Activated CD4-positive, alpha-beta T cell treated with anti-CD3 and anti-CD28 coated beads, Interleukin-2, amount 50 U/mL, for 4 hours (primary cell): ENCODE measurements at regions not wholly inside any gene's neighbourhood (a gene's known extent, or its start where the extent isn't known, plus 50 kb on each side); places are given as distances from the start of the nearest gene placed in this dataset.

Experiments used
- DNase-seq, 2 experiments: peaks; one replicate each; pipeline ENCODE4 v3.0.0-alpha.2; 2020

DNA sequence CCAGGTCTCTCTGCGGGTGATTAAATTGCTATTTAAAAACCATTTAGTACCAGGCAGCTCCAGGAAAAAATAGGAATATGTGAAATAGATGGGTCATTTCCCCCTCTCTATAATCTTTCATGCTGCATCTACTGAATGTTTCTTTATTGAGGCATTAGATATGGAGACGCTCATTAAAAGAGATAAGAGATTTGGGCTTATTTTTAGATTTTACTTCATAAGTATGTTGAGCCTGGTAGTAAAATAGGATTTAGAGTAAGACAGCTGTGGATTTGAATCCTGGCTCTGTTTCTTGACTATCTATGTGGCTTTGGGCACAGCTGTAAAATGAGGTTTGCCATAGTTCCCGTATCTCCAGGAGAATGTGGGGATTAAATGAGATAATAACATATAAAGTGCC lies 451.0 kb upstream of the GRIA1 start:
- no peak for DNase-seq

DNA sequence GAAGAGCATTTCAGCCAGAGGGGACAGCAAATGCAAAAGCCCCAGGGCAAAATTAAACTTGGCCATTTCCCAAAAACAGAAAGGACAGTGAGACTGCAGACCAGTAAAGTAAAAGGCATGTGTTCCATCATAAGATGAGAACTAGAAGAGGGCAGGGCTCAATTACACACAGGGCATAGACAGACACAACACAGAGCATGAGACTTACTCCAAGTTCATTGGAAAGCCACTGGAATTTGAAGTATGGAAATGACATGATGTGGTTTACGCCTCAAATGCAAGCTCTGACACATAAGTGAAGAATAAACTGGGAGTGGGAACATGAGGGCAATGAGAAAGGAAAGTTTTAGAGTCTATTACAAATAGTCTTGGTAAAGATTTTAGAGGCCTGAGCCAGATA lies 446.6 kb upstream of the GRIA1 start:
- no peak for DNase-seq

- DNase-seq = no peak
These were observed 439.8 kb upstream of the GRIA1 start for GRCh38 chr5:153050496-153051179.

DNA sequence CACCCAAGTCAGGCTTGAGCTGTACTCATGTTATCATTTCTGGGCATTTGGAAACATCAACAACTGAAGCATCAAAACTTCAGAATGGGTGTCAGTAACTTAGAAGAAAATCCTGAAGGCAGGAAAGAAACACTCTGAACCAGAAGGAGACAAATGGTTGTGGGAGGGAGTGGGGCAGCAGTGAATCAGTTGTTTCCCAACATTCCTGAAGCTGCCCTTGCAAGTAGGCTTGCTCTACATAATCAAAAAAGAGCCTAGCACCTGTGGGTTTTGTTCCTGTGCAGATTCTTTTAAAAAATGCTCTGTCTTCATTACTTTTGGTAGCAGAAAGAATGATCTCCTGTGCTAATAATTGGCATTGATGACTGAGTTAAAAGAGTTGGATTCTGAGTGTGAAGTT lies 424.2 kb upstream of the GRIA1 start:
- DNase-seq = no peak

GRCh38 chr5:153067869-153068268 lies 422.6 kb upstream of the GRIA1 start:
- no peak for DNase-seq

DNA sequence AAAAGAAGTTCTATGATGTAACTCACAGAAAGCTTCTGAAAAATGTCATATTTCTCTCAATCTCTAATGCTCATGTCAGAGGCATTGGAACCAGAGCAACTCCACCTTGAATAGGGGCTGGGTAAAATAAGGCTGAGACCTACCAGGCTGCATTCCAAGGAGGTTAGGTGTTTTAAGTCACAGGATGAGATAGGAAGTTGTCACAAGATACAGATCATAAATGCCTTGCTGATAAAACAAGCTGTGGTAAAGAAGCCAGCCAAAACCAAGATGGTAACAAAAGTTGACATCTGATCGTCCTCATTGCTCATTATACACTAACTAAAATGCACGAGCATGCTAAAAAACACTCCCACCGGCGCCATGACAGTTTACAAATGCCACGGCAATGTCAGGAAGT lies 411.1 kb upstream of the GRIA1 start:
- DNase-seq = no peak

GRCh38 chr5:153080940-153081339 lies 409.5 kb upstream of the GRIA1 start:
- DNase-seq = no peak

DNA sequence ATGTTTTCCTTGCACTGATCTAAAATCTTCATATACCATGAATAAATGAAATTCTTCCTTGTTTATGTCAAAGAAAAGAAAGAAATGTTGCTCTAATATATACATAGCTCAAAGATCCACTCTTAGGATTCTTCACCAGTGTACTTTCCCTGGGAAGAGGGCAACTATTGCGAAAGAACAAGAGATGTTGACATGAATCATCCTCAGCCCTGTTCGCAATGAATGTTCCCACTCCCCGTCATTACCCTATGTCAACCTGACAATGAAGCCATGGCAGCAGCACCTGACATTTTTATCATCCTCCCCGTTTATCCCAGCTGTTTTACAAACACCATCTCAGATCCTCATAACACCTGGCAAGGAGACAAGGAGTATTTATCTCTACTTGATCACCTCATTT lies 409.1 kb upstream of the GRIA1 start:
- no peak for DNase-seq

DNA sequence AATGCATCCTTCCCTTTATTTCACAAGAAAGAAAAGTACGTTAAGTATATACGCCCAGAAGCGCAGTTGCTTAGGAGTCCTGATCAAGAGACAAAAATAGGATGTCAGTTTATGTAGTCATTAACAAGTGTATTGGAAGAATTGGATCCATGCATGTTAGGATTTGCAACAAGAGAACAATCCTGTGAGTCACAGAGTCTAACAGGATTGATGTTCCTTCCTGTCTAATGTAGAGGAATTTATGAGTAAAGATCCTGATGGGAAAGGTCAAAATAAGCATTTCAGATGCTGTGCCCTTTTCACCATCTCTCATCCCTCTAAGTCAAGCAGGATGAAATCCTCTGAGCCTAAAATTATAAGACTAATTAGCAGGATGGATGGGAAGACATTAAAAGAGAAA lies 406.0 kb upstream of the GRIA1 start:
- no peak for DNase-seq

- DNase-seq = no peak
These were observed 404.0 kb upstream of the GRIA1 start for GRCh38 chr5:153086486-153086885.

DNA sequence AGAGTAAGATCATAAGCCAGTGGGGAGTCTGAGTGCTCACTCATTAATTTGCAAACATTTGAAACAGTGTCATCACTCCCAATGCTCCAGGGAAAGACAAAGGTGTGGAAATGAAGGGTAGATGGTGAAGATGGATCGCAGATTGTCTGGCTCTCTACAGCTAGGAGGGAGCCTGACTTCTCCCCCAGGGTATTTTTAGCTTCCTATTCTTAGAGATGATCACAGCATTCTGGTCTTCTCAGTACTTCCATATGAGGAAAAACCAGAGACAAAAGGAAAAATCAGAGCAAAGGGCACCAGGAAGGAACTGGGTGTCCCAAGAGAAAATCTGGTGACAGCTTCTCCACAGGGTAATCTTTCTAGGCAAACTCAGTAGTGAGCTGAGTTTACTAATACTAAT lies 401.9 kb upstream of the GRIA1 start:
- no peak for DNase-seq

DNA sequence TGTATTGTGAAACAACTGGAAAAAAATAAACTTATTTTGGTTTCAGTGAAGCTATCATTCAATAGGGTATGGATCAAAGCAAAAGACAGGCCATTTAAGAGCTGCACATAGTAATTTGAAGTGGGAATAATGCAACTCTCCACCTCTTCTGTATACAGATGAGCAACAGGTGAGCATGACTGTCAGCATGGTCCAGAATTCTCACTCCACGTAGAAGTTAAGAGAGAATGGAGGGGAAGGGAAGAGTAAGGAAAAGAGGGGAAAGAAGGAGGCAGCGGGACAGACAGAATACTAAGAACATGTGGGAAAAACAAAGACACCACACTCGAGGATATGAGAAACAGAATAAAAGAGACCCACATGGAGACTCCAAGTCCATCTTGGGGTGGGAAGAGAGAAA lies 396.1 kb upstream of the GRIA1 start:
- DNase-seq = no peak

DNA sequence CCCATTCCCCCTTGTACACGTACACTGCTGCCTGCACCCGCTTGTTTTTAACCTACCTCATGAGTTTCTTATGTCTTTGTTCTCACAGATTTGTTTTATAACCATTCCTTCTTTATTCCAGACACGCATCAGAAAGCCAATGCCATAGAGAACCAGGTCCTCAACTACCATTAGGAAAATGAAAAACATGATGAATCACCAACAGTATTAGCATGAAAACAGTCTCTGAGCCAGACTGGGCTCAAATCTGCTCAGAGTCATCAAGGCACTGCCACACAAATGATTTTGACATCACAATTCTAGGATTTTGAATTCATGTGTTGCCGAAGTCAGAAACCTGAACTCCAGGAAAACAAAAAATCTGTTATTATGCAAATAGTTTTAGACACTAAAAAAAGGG lies 394.1 kb upstream of the GRIA1 start:
- no peak for DNase-seq

DNA sequence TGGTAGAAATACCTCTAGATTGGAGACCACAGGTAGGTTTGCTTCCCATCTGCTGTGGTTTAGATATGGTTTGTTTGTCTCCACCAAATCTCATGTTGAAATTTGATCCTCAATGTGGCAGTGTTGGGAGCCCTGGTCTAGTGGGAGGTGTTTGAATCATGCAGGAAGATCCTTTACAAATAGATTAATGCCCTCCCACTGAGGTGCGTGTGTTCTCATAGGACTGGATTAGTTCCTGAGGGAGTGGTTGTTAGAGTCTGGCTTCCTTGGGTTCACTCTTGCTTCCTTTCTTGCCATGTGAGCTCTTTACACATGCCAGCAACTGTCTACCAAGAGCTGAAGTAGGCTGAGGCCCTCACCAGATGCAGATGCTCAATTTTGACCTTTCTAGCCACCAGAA lies 391.1 kb upstream of the GRIA1 start:
- no peak for DNase-seq

- DNase-seq = no peak
These were observed 389.0 kb upstream of the GRIA1 start for GRCh38 chr5:153101235-153102180.

DNA sequence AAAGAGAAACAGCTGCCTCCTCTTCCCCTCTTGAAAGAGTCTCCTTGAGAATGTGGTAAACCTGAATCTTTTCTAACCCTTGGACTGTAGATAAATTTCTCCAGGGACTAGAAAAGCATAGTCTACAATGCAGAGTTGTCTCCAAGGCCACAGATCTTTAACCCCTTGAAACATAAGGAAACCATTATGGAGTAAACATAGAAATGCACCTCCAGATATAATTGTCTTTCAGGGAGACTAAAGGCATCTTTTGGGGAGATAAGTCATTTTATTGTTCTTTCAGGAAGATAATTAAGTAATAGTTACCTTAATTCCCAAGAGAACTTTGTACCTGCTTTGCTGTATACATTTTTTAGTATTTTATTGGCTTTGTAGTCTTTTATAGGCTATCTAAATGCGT lies 373.6 kb upstream of the GRIA1 start:
- no peak for DNase-seq

GRCh38 chr5:153118018-153118417 lies 372.5 kb upstream of the GRIA1 start:
- DNase-seq = no peak

- DNase-seq = no peak
These were observed 368.1 kb upstream of the GRIA1 start for GRCh38 chr5:153122403-153122802.

- no peak for DNase-seq
These were observed 360.2 kb upstream of the GRIA1 start for GRCh38 chr5:153130296-153130695.

- DNase-seq = no peak
These were observed 355.1 kb upstream of the GRIA1 start for GRCh38 chr5:153135411-153135810.

GRCh38 chr5:153136910-153137614 lies 353.4 kb upstream of the GRIA1 start:
- DNase-seq = no peak

- no peak for DNase-seq
These were observed 342.4 kb upstream of the GRIA1 start for GRCh38 chr5:153147891-153148623.

- no peak for DNase-seq
These were observed 341.9 kb upstream of the GRIA1 start for GRCh38 chr5:153148624-153148976.
